Medulla oblongata (tissue), 1 donor: ENCODE measurements at regions not wholly inside any gene's neighbourhood (a gene's known extent, or its start where the extent isn't known, plus 50 kb on each side); places are given as distances from the start of the nearest gene placed in this dataset.
"Not testable (repeated sequence)": the region's sequence is repeated elsewhere in the genome, so short reads cannot be mapped to it uniquely, and the experiment has no call there.

Experiments
- DNase-seq: peaks from one replicate; pipeline ENCODE4 v3.0.0-alpha.2; 2015; ENCODE audit errors: extremely low spot score

GRCh38 chr2:106339609-106340008, 128.6 kb downstream of the RGPD3 start:
- DNase-seq: no peak

GRCh38 chr2:106339132-106339531, 129.1 kb downstream of the RGPD3 start:
- DNase-seq: no peak

DNA sequence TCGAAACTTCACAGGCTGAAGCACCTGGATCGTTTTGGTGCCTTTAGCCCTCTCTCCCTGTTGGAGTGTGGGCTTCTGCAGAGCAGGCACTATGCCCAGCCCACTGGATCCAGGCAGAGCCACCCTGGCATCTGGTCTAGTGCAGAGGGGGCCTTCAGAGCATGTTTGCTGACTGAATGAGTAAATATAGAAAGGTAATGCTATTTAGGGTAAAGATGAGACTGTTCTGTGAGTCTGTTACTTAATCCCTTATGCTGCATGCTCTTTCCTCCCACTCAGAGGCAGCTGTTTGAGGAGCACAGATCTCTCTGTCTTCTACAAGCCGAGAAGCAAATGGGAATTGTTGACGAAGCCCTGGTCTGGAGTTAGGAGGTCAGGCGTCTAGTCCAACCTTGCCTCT, 130.2 kb downstream of the RGPD3 start:
- no peak for DNase-seq

GRCh38 chr2:106336737-106337136, 131.5 kb downstream of the RGPD3 start:
- no peak for DNase-seq

- DNase-seq: no peak
Measured at GRCh38 chr2:106336108-106336507, 132.1 kb downstream of the RGPD3 start.

DNA sequence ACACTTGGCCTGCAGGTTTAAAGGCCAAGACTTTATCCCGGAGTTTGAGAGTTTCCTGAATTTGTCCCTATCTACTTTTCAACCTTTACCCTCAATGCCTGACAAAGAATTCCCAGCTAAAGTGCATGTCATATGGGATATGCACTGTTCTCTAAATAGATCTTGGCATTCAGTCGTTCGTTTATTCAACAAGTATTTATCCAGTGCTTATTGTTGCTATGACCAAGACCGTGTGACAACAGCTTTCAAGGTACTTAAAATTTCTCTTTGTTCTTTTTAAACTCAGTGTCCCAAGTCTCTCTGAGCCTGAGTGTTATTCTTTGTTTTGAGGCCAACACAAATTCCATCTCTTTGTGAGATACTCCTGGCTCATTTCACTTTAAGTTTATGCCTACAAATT, 133.4 kb downstream of the RGPD3 start:
- no peak for DNase-seq

- DNase-seq: not testable (repeated sequence)
Measured at GRCh38 chr2:106333253-106333873, 134.8 kb downstream of the RGPD3 start.

DNA sequence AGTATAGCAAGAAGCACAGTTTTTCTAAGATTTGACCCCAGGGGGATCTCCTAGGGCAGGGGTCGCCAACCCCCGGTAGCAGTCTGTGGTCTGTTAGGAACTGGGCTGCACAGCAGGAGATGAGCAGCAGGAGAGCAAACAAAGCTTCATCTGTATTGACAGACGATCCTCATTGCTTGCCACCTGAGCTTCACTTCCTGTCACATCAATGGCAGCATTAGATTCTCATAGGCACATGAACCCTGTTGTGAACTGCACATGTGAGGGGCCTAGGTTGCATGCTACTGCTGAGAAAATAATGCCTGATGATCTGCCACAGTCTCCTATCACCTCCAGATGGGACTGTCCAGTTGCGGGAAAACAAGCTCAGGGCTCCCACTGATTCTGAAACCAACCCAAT, 136.2 kb downstream of the RGPD3 start:
- no peak for DNase-seq

- DNase-seq: not testable (repeated sequence)
Measured at GRCh38 chr2:106330384-106331261, 136.5 kb upstream of the UXS1 start.

GRCh38 chr2:106323337-106324013, 129.4 kb upstream of the UXS1 start:
- no peak for DNase-seq

- no peak for DNase-seq
Measured at GRCh38 chr2:106322281-106322680, 128.2 kb upstream of the UXS1 start.

DNA sequence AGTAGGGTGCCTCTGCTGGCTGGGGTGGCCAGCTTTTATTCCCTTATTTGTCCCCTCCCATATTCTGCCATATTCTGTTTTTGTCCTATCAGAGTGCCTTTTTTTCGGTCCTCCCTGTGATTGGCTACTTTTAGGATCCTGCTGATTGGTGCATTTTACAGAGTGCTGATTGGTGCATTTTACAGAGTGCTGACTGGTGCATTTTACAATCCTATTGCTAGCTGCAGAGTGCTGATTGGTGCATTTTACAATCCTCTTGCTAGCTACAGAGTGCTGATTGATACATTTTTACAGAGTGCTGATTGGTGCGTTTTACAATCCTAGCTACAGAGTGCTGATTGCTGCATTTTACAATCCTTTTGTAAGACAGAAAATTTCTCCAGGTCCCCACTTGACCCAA, 126.3 kb upstream of the UXS1 start:
- not testable (repeated sequence) for DNase-seq

- DNase-seq: peak; percentile 5
Measured at GRCh38 chr2:106316915-106317314, 122.8 kb upstream of the UXS1 start.

- no peak for DNase-seq
Measured at GRCh38 chr2:106314444-106314843, 120.3 kb upstream of the UXS1 start.

- DNase-seq: no peak
Measured at GRCh38 chr2:106311041-106311370, 116.9 kb upstream of the UXS1 start.

DNA sequence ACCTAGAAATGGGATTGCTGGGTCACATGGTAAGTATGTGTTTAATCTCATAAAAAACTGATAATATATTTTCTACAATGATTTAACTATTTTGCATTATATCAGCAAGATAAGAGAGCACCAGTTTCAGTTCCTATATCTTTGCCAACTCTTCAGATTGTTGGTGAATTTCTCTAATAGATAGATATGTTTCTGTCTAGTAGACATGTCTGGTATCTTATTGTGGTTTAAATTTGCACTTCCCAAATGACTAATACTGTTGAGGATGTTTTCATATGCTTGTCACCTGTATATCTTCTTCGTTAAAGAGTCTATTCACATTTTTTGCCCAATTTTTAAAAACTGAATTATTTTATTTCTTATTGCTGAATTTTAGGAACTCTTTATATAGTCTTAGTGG, 113.8 kb upstream of the UXS1 start:
- no peak for DNase-seq

- DNase-seq: no peak
Measured at GRCh38 chr2:106306387-106306786, 112.3 kb upstream of the UXS1 start.

DNA sequence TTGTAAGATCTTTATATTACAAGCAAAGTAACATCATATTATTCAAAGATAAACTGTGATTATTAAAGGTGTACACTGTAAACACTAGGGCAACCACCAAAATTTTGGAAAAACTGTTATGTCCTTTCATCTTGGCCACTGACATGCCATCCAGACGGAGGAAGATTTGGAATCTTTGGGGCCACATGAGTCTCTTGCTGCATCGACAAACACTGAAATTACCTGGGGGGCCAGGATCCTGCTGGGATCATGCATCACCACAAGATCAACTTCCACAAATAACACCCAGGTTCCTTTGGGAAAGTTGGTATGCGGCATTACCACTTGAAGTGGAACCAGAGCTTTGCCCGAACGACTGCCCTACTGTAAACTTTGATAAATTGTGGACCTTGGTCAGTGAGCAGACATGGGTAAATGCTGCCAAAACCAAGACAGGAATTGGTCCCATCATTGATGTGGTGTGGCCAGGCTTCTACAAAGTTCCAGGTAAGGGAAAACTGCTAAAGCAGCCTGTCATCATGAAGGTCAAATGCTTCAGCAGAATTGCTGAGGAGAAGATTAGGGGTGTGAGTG, 110.6 kb upstream of the UXS1 start:
- DNase-seq: no peak

DNA sequence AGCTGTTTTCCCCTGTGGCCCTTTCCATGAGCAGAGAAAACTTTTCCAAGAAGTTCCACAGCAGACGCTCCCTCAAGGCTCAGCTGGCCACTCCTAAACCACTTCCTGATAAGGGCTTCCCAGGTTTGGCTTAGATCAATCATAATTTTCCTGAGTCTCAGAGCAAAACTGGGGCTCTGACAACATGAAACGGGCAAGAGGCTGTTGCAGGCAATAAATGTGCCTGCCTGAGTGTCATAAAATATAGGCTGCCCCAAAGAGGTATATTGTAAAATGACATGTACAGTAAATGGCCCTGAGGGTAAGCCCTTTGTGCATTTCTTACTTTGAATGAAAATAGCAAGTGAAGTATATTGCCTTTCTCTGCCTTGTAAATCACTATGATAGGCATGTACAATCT, 105.6 kb upstream of the UXS1 start:
- no peak for DNase-seq

DNA sequence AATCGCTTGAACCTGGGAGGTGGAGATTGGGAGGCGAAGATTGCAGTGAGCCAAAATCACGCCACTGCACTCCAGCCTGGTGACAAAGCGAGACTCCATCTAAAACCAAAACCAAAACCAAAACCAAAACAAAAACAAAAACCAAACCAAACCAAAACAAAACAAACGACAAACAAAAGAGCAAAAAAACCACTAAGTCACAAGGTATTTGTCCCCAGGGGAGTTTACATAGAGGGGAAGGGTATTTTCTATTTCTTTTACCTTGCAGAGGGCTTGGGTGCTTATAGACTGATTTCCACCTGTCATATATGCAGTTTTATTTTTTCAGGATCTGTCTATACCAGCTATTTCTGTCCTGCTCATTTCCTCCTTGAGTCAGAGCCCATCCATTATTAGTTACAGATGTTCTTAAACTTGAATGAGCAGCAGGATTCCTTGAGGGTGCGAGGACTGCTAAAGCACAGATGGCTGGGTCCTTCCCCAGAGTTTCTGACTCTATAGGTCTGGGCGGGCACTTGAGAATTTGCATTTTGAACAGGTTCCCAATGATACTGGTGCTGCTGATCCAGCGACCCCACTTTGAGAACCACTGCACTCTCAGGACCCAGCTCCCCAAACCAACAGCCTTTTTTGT, 102.2 kb upstream of the UXS1 start:
- DNase-seq: no peak

- DNase-seq: no peak
Measured at GRCh38 chr2:106294182-106294581, 100.1 kb upstream of the UXS1 start.

DNA sequence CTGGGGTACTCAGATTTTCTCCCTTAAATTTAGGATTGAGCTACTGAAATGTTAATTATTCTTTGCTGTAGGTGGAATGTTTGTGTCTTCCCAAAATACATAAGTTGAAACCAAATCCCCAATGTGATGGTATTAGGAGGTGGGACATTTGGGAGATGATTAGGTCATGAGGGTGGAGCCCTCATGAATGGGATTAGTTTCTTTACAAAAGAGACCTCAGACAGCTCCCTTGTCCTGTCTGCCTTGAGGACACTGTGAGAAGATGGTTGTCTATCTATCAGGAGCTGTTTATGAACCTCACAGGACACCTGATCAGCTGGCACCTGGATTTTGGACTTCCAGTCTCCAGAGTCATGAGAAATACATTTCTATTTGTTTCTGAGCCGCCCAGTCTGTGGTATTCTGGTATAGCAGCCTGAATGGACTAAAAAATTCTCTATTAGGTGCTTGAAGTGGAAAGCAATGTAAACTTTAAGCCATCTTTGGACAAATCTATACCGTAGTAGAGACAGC, 99.2 kb upstream of the UXS1 start:
- no peak for DNase-seq
